HG02623 (cell line): ENCODE measurements at regions not wholly inside any gene's neighbourhood (a gene's known extent, or its start where the extent isn't known, plus 50 kb on each side); places are given as distances from the start of the nearest gene placed in this dataset.

ENCODE experiments used
- ATAC-seq: cut with Tn5 transposase; IDR thresholded peaks from one replicate; pipeline ENCODE4 v1.9.1; 2021; ENCODE audit warnings: moderate library complexity; ENCODE audit not compliant: unreplicated experiment

- ATAC-seq: no peak
These were observed 71.7 kb upstream of the ZNF648 start for GRCh38 chr1:182133181-182133580.

DNA sequence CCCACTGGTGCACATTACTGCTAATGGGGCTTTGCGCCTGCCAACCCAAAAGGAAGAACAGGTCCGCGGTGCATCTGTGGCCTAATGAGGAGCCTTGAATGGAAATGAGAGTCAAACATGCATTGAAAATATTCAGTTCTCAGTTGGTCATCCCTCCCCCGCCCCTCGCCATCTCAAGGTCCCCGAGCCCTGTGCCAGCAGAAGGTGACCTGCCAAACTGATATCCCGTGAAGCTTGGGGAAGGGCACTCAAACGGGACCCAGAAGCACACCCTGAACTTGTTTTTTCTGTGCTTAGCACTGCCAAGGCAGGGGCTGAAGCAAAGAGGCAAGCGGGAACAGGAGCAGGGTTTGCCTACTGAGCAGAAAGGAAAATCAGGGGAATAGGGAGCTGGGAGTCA is 67.9 kb upstream of the ZNF648 start:
- ATAC-seq: no peak

DNA sequence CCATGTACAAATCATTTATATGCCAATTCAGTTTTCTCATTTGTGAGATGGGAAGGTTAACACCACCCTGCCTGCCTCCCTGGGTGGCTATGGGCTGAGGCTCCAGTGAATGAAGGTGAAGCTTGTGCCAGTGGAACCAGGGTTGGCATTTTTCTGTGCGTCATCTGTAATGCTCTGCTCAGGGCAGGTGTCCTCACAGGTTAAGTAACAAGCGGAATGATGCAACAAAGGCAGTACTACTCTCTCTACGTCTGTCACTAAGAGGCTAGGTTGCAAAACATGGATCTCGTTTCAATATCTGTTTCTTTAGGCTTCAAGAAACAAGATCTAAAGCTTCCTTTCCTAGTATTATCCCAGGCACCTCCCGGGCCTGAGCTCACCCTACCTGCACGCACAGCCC is 67.0 kb upstream of the ZNF648 start:
- ATAC-seq: no peak

DNA sequence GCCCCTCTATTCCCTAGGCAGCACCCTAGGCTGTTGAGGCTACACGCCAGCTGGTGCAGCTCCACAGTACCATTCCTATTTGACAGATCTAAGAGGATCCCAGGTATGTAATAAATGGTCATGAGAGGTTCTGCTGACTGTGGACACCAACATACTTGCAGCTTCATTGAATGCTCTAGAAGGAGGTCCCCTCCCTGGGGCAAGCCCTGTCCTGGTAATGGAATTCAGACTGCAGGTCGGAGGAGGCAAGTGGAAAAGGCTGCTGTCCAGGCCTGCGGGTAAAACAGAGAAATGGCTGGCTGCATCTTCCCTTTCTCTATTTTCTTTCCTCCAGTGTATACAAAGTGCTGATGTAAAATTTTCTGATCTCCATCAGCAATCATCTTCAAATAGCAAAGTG is 66.1 kb upstream of the ZNF648 start:
- no peak for ATAC-seq

DNA sequence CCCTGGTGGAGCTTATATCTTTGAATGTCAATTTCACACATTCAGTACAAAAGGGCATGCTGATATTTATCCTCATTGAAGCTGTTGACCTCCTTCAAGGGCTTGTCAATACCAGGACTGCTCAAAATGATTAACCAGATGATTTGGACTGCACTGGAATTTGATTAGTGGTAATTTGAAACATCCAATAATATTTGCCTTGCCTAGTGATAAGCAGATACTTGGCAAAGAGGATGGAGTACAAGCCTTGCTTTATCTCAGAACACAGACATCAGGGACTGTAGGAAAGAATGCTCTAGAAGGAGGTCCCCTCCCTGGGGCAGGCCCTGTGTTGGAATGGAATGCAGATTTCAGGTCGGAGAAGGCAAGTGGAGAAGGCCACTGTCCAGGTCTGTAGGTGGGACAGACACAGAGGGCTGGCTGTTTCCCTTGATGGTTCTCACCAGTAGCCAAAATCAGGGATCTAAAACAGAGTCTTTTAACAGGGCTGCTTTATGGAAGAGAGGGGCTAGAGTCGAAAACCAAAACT is 64.8 kb upstream of the ZNF648 start:
- ATAC-seq: no peak

- ATAC-seq: no peak
These were observed 61.4 kb upstream of the ZNF648 start for GRCh38 chr1:182122913-182123260.

DNA sequence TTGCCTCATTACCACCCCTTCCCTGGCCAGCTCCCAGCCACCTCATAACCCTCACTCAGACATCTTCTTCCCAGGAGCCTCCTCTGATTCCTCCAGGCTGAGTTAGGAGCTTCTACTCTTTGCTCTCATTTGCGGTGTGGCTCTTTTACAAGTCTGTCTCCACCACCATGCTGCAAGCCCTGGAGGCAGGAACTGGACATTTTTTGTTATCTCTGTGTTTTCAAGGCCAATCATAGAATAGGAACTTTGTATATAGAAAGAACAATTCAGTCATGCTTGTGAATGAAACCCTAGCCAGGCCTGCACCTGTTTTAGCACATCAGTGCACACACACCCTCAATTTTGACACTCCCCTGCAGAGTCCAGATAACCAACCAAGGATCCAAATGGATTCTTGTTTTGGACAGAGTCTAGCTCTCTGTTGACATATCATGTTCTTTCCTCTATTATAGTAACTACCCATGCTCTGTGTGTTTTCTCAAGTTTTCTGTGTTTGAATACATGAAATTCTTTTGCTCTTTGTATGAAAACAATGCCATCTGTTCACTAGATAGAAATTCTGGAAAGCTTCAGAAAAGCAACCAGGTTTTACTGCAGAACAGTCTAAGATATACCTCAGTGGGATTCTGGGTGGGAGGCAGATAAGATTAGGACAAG is 60.9 kb upstream of the ZNF648 start:
- ATAC-seq: no peak

DNA sequence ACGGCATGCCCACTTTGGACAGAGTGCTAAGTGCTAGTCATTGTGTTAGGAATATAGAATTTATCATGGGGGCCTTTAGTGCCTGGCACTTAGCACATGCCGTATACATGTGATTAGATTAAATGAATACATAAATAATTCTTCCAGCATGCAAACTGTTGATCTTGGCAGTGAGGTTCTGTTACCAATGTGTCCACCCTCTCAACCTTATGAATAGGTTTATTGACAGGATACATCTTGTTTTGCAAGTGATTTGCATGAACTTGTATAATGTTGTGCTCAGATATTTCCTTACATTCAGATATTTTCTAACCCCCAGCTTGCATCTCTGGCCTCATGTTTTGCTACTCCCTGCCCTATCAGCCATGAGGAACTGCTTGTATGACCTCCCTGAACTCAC is 60.3 kb upstream of the ZNF648 start:
- no peak for ATAC-seq

DNA sequence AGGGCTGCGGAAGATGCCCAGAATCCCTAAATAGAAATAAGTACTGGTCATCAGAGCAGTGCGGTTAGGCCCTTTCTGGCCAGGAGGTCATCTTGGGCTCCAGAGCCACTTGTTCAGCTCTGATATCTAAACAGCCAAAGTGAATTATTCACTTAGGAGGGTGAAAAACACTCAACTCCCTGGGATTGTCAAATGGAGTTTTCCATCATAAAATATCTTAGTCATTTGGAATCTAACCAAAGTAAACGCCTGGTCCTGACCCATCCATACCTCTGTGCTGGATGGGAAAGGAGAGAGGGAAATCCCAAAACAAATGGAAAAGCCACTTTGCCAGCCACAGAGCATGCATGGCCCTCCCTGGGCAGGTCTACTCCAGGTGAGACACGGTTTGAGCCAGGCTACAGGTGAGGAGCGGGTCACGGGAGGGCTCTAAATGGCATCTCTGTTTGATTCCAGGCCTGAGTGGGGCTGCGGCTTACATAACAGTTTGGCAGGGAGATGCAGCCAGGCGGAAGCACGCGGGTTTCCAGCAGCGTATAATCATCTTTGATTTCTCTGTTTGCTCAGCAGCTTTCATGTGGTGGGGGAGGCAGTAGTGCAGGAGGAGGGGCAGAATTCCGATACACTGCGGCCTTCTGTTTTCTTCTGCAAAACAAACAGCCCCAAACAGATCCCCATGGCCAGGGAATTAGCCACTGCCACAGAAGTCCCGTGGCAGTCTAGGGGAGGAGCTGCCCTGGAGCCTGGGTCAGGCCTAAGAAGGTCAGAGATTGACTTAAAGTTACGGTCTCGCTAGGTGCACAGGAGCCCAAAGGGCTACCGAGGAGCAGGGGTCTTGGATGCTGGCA is 59.1 kb upstream of the ZNF648 start:
- ATAC-seq: no peak

GRCh38 chr1:182119631-182120030 is 58.1 kb upstream of the ZNF648 start:
- no peak for ATAC-seq

DNA sequence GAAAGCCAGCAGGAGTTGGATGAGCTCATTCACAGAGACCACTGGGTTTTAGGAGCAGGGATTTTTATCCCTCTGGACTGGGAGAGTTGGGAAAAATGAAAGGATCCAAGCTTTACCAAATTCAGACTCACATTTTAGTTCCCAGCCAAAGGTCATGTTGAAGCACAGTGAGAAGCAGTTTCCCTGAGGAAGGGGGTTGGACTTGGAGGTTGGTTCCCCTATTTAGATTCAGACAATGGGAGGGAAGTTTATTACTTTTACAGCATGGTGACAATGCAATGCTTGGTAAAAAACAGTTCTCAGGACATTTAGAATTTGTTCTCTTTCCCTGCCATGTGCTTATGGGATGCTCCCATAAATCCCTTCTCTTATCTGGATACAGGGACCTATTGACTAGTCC is 57.3 kb upstream of the ZNF648 start:
- no peak for ATAC-seq

- ATAC-seq: no peak
These were observed 53.1 kb upstream of the ZNF648 start for GRCh38 chr1:182114627-182115023.

- ATAC-seq: no peak
These were observed 52.5 kb upstream of the ZNF648 start for GRCh38 chr1:182113879-182114626.

GRCh38 chr1:182111496-182111895 is 50.0 kb upstream of the ZNF648 start:
- no peak for ATAC-seq
